Nephron progenitor cell (in vitro differentiated cells): ENCODE measurements at regions not wholly inside any gene's neighbourhood (a gene's known extent, or its start where the extent isn't known, plus 50 kb on each side); places are given as distances from the start of the nearest gene placed in this dataset.

ENCODE experiments used
- DNase-seq: peaks from one replicate; pipeline ENCODE4 v3.0.0; 2021
- H3K27ac Mint-ChIP-seq: 2 replicates; pipeline ENCODE4 v1.8.0; 2021; ENCODE audit warnings: mild to moderate bottlenecking, moderate library complexity, mixed read lengths
- H3K27me3 Mint-ChIP-seq: 2 replicates; pipeline ENCODE4 v1.8.0; 2021; ENCODE audit warnings: mild to moderate bottlenecking, low read depth, mixed read lengths; ENCODE audit not compliant: poor library complexity
- H3K36me3 Mint-ChIP-seq: 2 replicates; pipeline ENCODE4 v1.8.0; 2021; ENCODE audit warnings: low read depth, mixed read lengths
- H3K4me1 Mint-ChIP-seq: 2 replicates; pipeline ENCODE4 v1.8.0; 2021; ENCODE audit warnings: mixed read lengths
- H3K4me3 Mint-ChIP-seq: 2 replicates; pipeline ENCODE4 v1.8.0; 2021; ENCODE audit warnings: mild to moderate bottlenecking, moderate library complexity, mixed read lengths
- H3K9me3 Mint-ChIP-seq: 2 replicates; pipeline ENCODE4 v1.8.0; 2021; ENCODE audit warnings: mild to moderate bottlenecking, moderate library complexity, mixed read lengths
- TF ChIP-seq, protein P1 (sequence below): fragments of 200-600 bp; sonication (generic); IDR thresholded peaks from 2 replicates; pipeline ENCODE4 v1.5.0; 2021; ENCODE audit warnings: antibody characterized with exemption

DNA sequence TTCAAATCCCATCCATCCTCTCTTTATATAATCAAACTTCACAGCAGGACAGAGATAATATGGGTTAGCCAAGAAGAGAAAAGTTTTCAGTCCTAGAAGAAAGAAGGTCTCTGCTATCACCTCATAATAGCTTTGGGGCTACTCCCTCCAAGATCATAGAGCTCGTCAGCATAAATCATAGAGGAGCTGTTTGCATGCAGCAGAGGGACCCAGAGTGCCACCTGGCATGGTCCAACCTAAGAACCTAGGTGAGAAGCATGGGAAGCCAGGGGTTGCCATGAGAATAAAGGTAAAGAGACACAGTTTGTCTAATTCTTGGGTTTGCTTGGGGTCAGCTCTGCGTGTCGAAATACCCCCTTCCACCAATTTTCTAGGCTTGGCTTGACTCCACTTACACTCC is 87.1 kb upstream of the CYP1B1 start:
- peaks cover 75% of the 10 kb centered on the region for H3K4me1 Mint-ChIP-seq
- no peak overlapping the region for H3K4me3 Mint-ChIP-seq
- no peak for DNase-seq
- TF ChIP-seq, protein P1, sequence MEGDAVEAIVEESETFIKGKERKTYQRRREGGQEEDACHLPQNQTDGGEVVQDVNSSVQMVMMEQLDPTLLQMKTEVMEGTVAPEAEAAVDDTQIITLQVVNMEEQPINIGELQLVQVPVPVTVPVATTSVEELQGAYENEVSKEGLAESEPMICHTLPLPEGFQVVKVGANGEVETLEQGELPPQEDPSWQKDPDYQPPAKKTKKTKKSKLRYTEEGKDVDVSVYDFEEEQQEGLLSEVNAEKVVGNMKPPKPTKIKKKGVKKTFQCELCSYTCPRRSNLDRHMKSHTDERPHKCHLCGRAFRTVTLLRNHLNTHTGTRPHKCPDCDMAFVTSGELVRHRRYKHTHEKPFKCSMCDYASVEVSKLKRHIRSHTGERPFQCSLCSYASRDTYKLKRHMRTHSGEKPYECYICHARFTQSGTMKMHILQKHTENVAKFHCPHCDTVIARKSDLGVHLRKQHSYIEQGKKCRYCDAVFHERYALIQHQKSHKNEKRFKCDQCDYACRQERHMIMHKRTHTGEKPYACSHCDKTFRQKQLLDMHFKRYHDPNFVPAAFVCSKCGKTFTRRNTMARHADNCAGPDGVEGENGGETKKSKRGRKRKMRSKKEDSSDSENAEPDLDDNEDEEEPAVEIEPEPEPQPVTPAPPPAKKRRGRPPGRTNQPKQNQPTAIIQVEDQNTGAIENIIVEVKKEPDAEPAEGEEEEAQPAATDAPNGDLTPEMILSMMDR, result no peak
- H3K27ac Mint-ChIP-seq, result no peak overlapping the region
- no peaks in the 10 kb centered on the region for H3K27me3 Mint-ChIP-seq
- H3K9me3 Mint-ChIP-seq, result no peaks in the 10 kb centered on the region
- no peaks in the 10 kb centered on the region for H3K36me3 Mint-ChIP-seq

DNA sequence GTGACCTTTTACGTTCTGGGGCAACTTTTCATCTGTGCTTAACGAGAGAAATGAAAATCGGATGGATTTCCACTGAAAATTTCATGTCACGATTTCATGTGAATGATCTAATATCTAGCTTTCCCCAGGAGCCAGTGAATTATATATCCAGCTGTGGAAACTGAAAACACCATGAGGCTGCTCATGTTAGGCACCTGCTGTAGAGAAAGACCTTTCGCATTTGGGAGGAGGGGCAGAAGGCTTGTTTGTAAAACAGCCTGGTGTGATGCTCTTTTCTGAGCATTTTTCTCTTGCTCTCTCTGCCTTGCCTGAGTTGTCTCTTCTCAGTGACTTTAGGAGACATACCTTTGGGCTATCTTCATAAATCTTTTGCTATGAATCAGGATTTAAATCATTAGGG is 84.6 kb upstream of the CYP1B1 start:
- Mint-ChIP-seq H3K4me1 (peaks cover 90% of the 10 kb centered on the region), H3K27me3 (no peaks in the 10 kb centered on the region), H3K9me3 (no peaks in the 10 kb centered on the region), H3K36me3 (no peaks in the 10 kb centered on the region), H3K4me3 (no peak overlapping the region), H3K27ac (no peak overlapping the region)
- DNase-seq, result no peak
- TF ChIP-seq, protein P1, result no peak

DNA sequence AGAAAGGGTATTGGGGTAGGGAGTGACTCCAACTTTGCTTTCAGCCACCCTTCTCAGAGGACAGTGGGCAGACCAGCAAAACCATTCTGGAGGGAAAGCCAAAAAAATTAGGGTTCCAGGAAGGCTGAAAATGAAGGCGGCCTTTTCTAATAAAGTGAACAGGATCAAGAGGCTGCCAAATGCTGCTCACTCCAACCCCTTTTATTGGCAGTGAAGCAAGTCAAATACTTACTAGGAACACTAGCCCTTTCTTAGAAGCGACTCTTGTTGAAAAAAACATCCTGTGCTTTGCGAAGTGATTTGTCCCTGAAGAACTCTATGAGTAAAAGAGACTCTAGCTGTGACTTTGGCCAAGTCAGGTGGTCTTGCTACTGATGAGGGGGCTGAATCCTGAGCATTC is 83.6 kb upstream of the CYP1B1 start:
- H3K27me3 Mint-ChIP-seq, result no peaks in the 10 kb centered on the region
- no peaks in the 10 kb centered on the region for H3K9me3 Mint-ChIP-seq
- H3K4me3 Mint-ChIP-seq, result no peak overlapping the region
- no peak overlapping the region for H3K27ac Mint-ChIP-seq
- TF ChIP-seq, protein P1, result no peak
- DNase-seq, result no peak
- H3K4me1 Mint-ChIP-seq, result peaks cover 81% of the 10 kb centered on the region
- no peaks in the 10 kb centered on the region for H3K36me3 Mint-ChIP-seq

DNA sequence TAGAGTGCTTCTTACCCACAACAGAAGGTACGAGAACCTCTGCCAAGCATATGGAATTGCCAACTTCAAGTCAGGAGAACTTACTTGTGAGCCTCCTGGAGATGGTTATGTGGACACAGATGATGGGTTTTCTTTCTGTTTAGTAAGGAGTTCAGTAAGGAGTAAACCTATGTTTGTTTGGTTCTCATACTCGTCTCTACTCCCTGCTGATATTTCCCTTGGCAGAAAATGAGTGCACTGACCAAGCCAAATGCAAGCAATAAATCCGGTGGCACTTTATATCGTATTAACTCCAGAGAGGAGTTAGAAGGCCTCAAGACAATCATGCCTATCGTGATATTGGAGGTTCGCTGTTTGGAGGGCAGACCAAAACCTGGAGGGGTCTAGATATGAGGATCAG is 83.2 kb upstream of the CYP1B1 start:
- Mint-ChIP-seq H3K4me1 (peaks cover 79% of the 10 kb centered on the region), H3K9me3 (no peaks in the 10 kb centered on the region), H3K36me3 (no peaks in the 10 kb centered on the region), H3K4me3 (no peak overlapping the region), H3K27me3 (no peaks in the 10 kb centered on the region), H3K27ac (no peak overlapping the region)
- TF ChIP-seq, protein P1, result no peak
- DNase-seq, result no peak

DNA sequence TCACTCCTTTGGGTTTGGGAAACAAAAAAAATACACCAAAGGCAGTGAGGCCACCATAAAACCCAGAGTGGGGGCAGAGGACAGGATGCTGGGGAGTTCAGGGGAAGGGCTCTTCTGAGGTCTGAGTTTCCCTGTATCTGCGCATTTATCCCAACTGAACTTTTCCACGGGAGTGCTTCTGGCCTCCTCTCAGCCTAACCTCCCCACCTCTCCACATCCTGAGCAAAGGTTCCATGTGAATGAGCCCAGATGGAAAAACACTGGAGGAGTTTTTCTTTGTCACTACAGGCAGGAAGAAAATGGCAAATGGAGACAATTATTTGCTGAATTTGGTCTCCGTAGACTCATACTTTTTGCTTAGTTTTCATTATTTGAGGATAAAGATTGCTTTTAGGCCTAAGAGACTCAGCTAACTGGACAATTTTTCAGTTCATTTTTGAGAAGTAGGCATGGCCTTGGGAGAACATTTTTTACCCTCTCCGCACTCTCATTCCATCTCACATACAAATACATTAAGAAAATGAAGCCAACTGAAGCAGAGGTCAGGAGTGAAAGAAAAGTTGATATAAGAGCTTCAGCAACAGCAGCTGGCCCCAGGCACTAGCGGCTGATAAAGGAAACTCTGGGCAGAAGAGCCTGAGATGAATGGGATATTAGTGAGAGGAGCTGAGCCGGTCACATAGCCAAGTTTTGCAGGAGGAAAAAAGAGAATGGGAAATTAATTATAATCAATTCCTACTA is 82.6 kb upstream of the CYP1B1 start:
- DNase-seq, result no peak
- H3K4me1 Mint-ChIP-seq, result peaks cover 77% of the 10 kb centered on the region
- H3K36me3 Mint-ChIP-seq, result no peaks in the 10 kb centered on the region
- H3K27me3 Mint-ChIP-seq, result no peaks in the 10 kb centered on the region
- H3K9me3 Mint-ChIP-seq, result no peaks in the 10 kb centered on the region
- H3K27ac Mint-ChIP-seq, result peak overlapping the region; percentile 85
- H3K4me3 Mint-ChIP-seq, result peak overlapping the region; percentile 24
- TF ChIP-seq, protein P1, result no peak

DNA sequence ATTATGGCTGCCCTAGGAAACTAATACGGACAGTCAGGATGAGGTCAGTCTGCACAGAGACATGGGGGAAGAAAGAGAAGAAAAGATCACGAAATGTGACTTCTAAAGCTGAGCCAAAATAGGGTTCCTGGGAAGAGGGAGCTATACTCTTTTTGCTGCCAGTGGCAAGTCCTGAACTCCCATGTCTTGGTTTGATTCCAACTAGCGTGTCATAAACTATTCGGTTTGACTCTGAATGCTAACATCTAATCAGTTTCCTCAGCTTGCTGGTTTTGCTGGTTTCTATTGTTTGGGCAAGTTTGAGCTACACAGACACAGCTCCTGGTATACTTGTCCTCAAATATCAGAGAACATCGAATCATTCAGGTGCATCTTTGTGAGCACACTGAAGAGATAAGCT is 80.5 kb upstream of the CYP1B1 start:
- H3K9me3 Mint-ChIP-seq, result no peaks in the 10 kb centered on the region
- peaks cover 64% of the 10 kb centered on the region for H3K4me1 Mint-ChIP-seq
- no peak overlapping the region for H3K4me3 Mint-ChIP-seq
- TF ChIP-seq, protein P1, result no peak
- no peaks in the 10 kb centered on the region for H3K36me3 Mint-ChIP-seq
- H3K27me3 Mint-ChIP-seq, result no peaks in the 10 kb centered on the region
- H3K27ac Mint-ChIP-seq, result no peak overlapping the region
- DNase-seq, result no peak
